ENCODE measurements at regions not wholly inside any gene's neighbourhood (a gene's known extent, or its start where the extent isn't known, plus 50 kb on each side); places are given as distances from the start of the nearest gene placed in this dataset.

GRCh38 chr4:178395798-178396197 is 953.6 kb upstream of the AGA start:
- DNase-seq (ENCODE audit: low read depth in 2 of 2): no peak

- no peak for DNase-seq (ENCODE audit: low read depth in 2 of 2)
Measured at GRCh38 chr4:178412455-178412854, 970.2 kb upstream of the AGA start.

GRCh38 chr4:178414042-178414441 is 971.8 kb upstream of the AGA start:
- DNase-seq (ENCODE audit: low read depth in 2 of 2): no peak

- no peak for DNase-seq (ENCODE audit: low read depth in 2 of 2)
Measured at GRCh38 chr4:178414881-178415446, 972.7 kb upstream of the AGA start.

- no peak for DNase-seq (ENCODE audit: low read depth in 2 of 2)
Measured at GRCh38 chr4:178415925-178416324, 973.7 kb upstream of the AGA start.

- no peak for DNase-seq (ENCODE audit: low read depth in 2 of 2)
Measured at GRCh38 chr4:178423366-178423765, 981.1 kb upstream of the AGA start.

- no peak for DNase-seq (ENCODE audit: low read depth in 2 of 2)
Measured at GRCh38 chr4:178426871-178427270, 984.6 kb upstream of the AGA start.

GRCh38 chr4:178427663-178428062 is 985.4 kb upstream of the AGA start:
- no peak for DNase-seq (ENCODE audit: low read depth in 2 of 2)

GRCh38 chr4:178448372-178449035 is 1006.3 kb upstream of the AGA start:
- no peak for DNase-seq (ENCODE audit: low read depth in 2 of 2)

- no peak for DNase-seq (ENCODE audit: low read depth in 2 of 2)
Measured at GRCh38 chr4:178450614-178451013, 1008.4 kb upstream of the AGA start.

GRCh38 chr4:178453057-178453456 is 1010.8 kb upstream of the AGA start:
- DNase-seq (ENCODE audit: low read depth in 2 of 2): no peak

GRCh38 chr4:178457286-178457685 is 1015.0 kb upstream of the AGA start:
- DNase-seq (ENCODE audit: low read depth in 2 of 2): no peak

- DNase-seq (ENCODE audit: low read depth in 2 of 2): no peak
Measured at GRCh38 chr4:178462710-178463109, 1020.5 kb upstream of the AGA start.

- DNase-seq (ENCODE audit: low read depth in 2 of 2): no peak
Measured at GRCh38 chr4:178463747-178464146, 1021.5 kb upstream of the AGA start.

- no peak for DNase-seq (ENCODE audit: low read depth in 2 of 2)
Measured at GRCh38 chr4:178470996-178471784, 1029.0 kb upstream of the AGA start.

- DNase-seq (ENCODE audit: low read depth in 2 of 2): no peak
Measured at GRCh38 chr4:178471994-178472393, 1029.8 kb upstream of the AGA start.

- DNase-seq (ENCODE audit: low read depth in 2 of 2): no peak
Measured at GRCh38 chr4:178480105-178480504, 1037.9 kb upstream of the AGA start.

- DNase-seq (ENCODE audit: low read depth in 2 of 2): no peak
Measured at GRCh38 chr4:178480881-178481280, 1038.6 kb upstream of the AGA start.

GRCh38 chr4:178481564-178481963 is 1039.3 kb upstream of the AGA start:
- no peak for DNase-seq (ENCODE audit: low read depth in 2 of 2)

GRCh38 chr4:178523038-178523437 is 1080.8 kb upstream of the AGA start:
- no peak for DNase-seq (ENCODE audit: low read depth in 2 of 2)

GRCh38 chr4:178535939-178536579 is 1093.8 kb upstream of the AGA start:
- DNase-seq (ENCODE audit: low read depth in 2 of 2): no peak

GRCh38 chr4:178553201-178553600 is 1111.0 kb upstream of the AGA start:
- DNase-seq (ENCODE audit: low read depth in 2 of 2): no peak

- DNase-seq (ENCODE audit: low read depth in 2 of 2): no peak
Measured at GRCh38 chr4:178554352-178554751, 1112.1 kb upstream of the AGA start.

All from stimulated activated CD4-positive, alpha-beta T cell treated with anti-CD3 and anti-CD28 coated beads, Interleukin-1b, Interleukin-23, amount 100 ng/mL, for 4 hours (primary cell).